ENCODE measurements at regions not wholly inside any gene's neighbourhood (a gene's known extent, or its start where the extent isn't known, plus 50 kb on each side); places are given as distances from the start of the nearest gene placed in this dataset.

DNA sequence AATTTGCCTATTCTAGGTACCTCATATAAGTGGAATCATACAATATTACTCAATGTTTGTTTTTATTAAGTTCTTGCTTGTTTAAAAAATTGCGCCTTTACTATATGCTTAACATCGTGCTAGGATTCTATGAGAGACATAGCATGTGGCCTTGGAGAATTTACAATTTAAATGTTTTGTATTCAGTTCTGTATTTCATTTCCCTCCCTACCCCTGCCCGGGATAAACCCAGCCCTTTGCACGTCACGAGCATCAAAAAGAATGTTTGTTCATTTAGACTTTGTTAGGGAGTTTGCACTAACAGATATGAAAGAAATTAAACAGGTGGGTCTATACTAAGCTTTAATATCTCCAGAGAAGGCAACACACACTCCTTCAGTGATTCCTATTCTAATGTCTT lies 75.7 kb downstream of the C18orf54 start:
- Histone ChIP-seq H3K27ac (no peak overlapping the region), H3K27me3 (peaks cover 0 to 3% (median 0%) of the 10 kb centered on the region in 4 donors), H3K36me3 (no peaks in the 10 kb centered on the region), H3K4me1 (no peaks in the 10 kb centered on the region), H3K9me3 (no peaks in the 10 kb centered on the region), H3K4me3 (no peak overlapping the region)
- WGBS, 2 donors = 53 to 78% methylated on average over 5 of the region's 5 CpGs
- no peak for DNase-seq
- TF ChIP-seq, protein P1, sequence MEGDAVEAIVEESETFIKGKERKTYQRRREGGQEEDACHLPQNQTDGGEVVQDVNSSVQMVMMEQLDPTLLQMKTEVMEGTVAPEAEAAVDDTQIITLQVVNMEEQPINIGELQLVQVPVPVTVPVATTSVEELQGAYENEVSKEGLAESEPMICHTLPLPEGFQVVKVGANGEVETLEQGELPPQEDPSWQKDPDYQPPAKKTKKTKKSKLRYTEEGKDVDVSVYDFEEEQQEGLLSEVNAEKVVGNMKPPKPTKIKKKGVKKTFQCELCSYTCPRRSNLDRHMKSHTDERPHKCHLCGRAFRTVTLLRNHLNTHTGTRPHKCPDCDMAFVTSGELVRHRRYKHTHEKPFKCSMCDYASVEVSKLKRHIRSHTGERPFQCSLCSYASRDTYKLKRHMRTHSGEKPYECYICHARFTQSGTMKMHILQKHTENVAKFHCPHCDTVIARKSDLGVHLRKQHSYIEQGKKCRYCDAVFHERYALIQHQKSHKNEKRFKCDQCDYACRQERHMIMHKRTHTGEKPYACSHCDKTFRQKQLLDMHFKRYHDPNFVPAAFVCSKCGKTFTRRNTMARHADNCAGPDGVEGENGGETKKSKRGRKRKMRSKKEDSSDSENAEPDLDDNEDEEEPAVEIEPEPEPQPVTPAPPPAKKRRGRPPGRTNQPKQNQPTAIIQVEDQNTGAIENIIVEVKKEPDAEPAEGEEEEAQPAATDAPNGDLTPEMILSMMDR (IDR thresholded peaks at IDR 0.05) = no peak
- no peak for TF ChIP-seq POLR2A (IDR thresholded peaks at IDR 0.05)
- intact Hi-C loops (cut with DNase I) = no loop called here

- no peak for DNase-seq
- WGBS, 2 donors = 47 to 82% methylated on average over 1 of the region's 1 CpG
- intact Hi-C loops (cut with DNase I) = no loop called here
- H3K36me3 ChIP-seq = no peaks in the 10 kb centered on the region
- TF ChIP-seq, protein P1 (IDR thresholded peaks at IDR 0.05) = no peak
- TF ChIP-seq POLR2A (IDR thresholded peaks at IDR 0.05) = no peak
- no peak overlapping the region for H3K27ac ChIP-seq
- peaks cover 0 to 3% (median 0%) of the 10 kb centered on the region in 4 donors for H3K27me3 ChIP-seq
- H3K4me1 ChIP-seq = no peaks in the 10 kb centered on the region
- no peak overlapping the region for H3K4me3 ChIP-seq
- H3K9me3 ChIP-seq = no peaks in the 10 kb centered on the region
These were observed 76.2 kb downstream of the C18orf54 start for GRCh38 chr18:54433857-54434256.

- intact Hi-C loops (cut with DNase I) = no loop called here
- TF ChIP-seq, protein P1 (IDR thresholded peaks at IDR 0.05) = no peak
- no peak for TF ChIP-seq POLR2A (IDR thresholded peaks at IDR 0.05)
- Histone ChIP-seq H3K27ac (no peak overlapping the region), H3K9me3 (no peaks in the 10 kb centered on the region), H3K4me3 (no peak overlapping the region), H3K36me3 (no peaks in the 10 kb centered on the region), H3K27me3 (peaks cover 0 to 3% (median 0%) of the 10 kb centered on the region in 4 donors), H3K4me1 (no peaks in the 10 kb centered on the region)
- no peak for DNase-seq
- 25 to 53% methylated on average over 1 of the region's 1 CpG for WGBS, 2 donors
These were observed 76.7 kb downstream of the C18orf54 start for GRCh38 chr18:54434453-54434852.

GRCh38 chr18:54436501-54436900 lies 78.8 kb downstream of the C18orf54 start:
- WGBS, 2 donors = 61 to 69% methylated on average over 5 of the region's 5 CpGs
- no peak overlapping the region for H3K27ac ChIP-seq
- intact Hi-C loops (cut with DNase I) = no loop called here
- TF ChIP-seq, protein P1 (IDR thresholded peaks at IDR 0.05) = no peak
- no peak for TF ChIP-seq POLR2A (IDR thresholded peaks at IDR 0.05)
- H3K9me3 ChIP-seq = no peaks in the 10 kb centered on the region
- no peak overlapping the region for H3K4me3 ChIP-seq
- H3K36me3 ChIP-seq = no peaks in the 10 kb centered on the region
- peaks cover 0 to 10% (median 0%) of the 10 kb centered on the region in 4 donors for H3K27me3 ChIP-seq
- no peak for DNase-seq
- no peaks in the 10 kb centered on the region for H3K4me1 ChIP-seq

- no peak for TF ChIP-seq POLR2A (IDR thresholded peaks at IDR 0.05)
- TF ChIP-seq, protein P1 (IDR thresholded peaks at IDR 0.05) = no peak
- Histone ChIP-seq H3K27me3 (peaks cover 0 to 10% (median 0%) of the 10 kb centered on the region in 4 donors), H3K4me3 (no peak overlapping the region), H3K36me3 (no peaks in the 10 kb centered on the region), H3K4me1 (no peaks in the 10 kb centered on the region), H3K27ac (no peak overlapping the region), H3K9me3 (no peaks in the 10 kb centered on the region)
- DNase-seq = no peak
- intact Hi-C loops (cut with DNase I) = no loop called here
- 30 to 44% methylated on average over 1 of the region's 1 CpG for WGBS, 2 donors
These were observed 82.6 kb downstream of the C18orf54 start for GRCh38 chr18:54440292-54440691.
